ENCODE measurements at regions not wholly inside any gene's neighbourhood (a gene's known extent, or its start where the extent isn't known, plus 50 kb on each side); places are given as distances from the start of the nearest gene placed in this dataset.
A peak's percentile ranks its signal among the peaks of the same experiment; 100 is the strongest.

GRCh38 chr1:69269491-69269890 lies 298.2 kb upstream of the LRRC7 start:
- Histone ChIP-seq H3K9me3 (ENCODE audit: control insufficient read depth in 2 of 3, insufficient read depth in 1 of 3, low read length in 3 of 3) (no peaks in the 10 kb centered on the region), H3K27ac (ENCODE audit: low read depth in 2 of 2, low read length in 2 of 2) (peak overlapping the region in 1 of 2 donors; percentile 69), H3K9ac (ENCODE audit: low read length in 3 of 3) (no peak overlapping the region), H3K4me3 (ENCODE audit: low read length in 3 of 3) (no peak overlapping the region), H3K36me3 (ENCODE audit: control insufficient read depth in 2 of 3, insufficient read depth in 3 of 3, low read length in 3 of 3) (no peaks in the 10 kb centered on the region), H3K4me1 (ENCODE audit: control insufficient read depth in 2 of 3, insufficient read depth in 2 of 3, low read depth in 1 of 3, low read length in 3 of 3) (peaks cover 0 to 25% (median 4%) of the 10 kb centered on the region in 3 donors), H3K27me3 (ENCODE audit: control insufficient read depth, insufficient read depth, low read length) (no peaks in the 10 kb centered on the region)
- FAIRE-seq (no peak), DNase-seq (peak in 2 of 5 donors; percentile 13 to 32)
- no peak for TF ChIP-seq CTCF (IDR thresholded peaks at IDR 0.05; ENCODE audit: borderline replicate concordance, extremely low read depth, insufficient read depth)
- intact Hi-C loops (cut with DNase I): no loop called here

- no peak for TF ChIP-seq CTCF (IDR thresholded peaks at IDR 0.05; ENCODE audit: borderline replicate concordance, extremely low read depth, insufficient read depth)
- H3K4me1 ChIP-seq (ENCODE audit: control insufficient read depth in 2 of 3, insufficient read depth in 2 of 3, low read depth in 1 of 3, low read length in 3 of 3): peaks cover 0 to 21% (median 4%) of the 10 kb centered on the region in 3 donors
- intact Hi-C loops (cut with DNase I): no loop called here
- FAIRE-seq: no peak
- H3K4me3 ChIP-seq (ENCODE audit: low read length in 3 of 3): no peak overlapping the region
- no peak for DNase-seq
- no peaks in the 10 kb centered on the region for H3K27me3 ChIP-seq (ENCODE audit: control insufficient read depth, insufficient read depth, low read length)
- no peak overlapping the region for H3K9ac ChIP-seq (ENCODE audit: low read length in 3 of 3)
- no peak overlapping the region for H3K27ac ChIP-seq (ENCODE audit: low read depth in 2 of 2, low read length in 2 of 2)
- H3K9me3 ChIP-seq (ENCODE audit: control insufficient read depth in 2 of 3, insufficient read depth in 1 of 3, low read length in 3 of 3): no peaks in the 10 kb centered on the region
- H3K36me3 ChIP-seq (ENCODE audit: control insufficient read depth in 2 of 3, insufficient read depth in 3 of 3, low read length in 3 of 3): no peaks in the 10 kb centered on the region
These were observed 296.1 kb upstream of the LRRC7 start for GRCh38 chr1:69271587-69272125.

GRCh38 chr1:69272684-69273083 lies 295.0 kb upstream of the LRRC7 start:
- intact Hi-C loops (cut with DNase I): no loop called here
- Histone ChIP-seq H3K9ac (ENCODE audit: low read length in 3 of 3) (no peak overlapping the region), H3K4me1 (ENCODE audit: control insufficient read depth in 2 of 3, insufficient read depth in 2 of 3, low read depth in 1 of 3, low read length in 3 of 3) (peaks cover 0 to 20% (median 4%) of the 10 kb centered on the region in 3 donors), H3K36me3 (ENCODE audit: control insufficient read depth in 2 of 3, insufficient read depth in 3 of 3, low read length in 3 of 3) (no peaks in the 10 kb centered on the region), H3K27me3 (ENCODE audit: control insufficient read depth, insufficient read depth, low read length) (no peaks in the 10 kb centered on the region), H3K27ac (ENCODE audit: low read depth in 2 of 2, low read length in 2 of 2) (no peak overlapping the region), H3K9me3 (ENCODE audit: control insufficient read depth in 2 of 3, insufficient read depth in 1 of 3, low read length in 3 of 3) (no peaks in the 10 kb centered on the region), H3K4me3 (ENCODE audit: low read length in 3 of 3) (no peak overlapping the region)
- no peak for TF ChIP-seq CTCF (IDR thresholded peaks at IDR 0.05; ENCODE audit: borderline replicate concordance, extremely low read depth, insufficient read depth)
- FAIRE-seq (no peak), DNase-seq (no peak)

- Histone ChIP-seq H3K27ac (ENCODE audit: low read depth in 2 of 2, low read length in 2 of 2) (no peak overlapping the region), H3K9me3 (ENCODE audit: control insufficient read depth in 2 of 3, insufficient read depth in 1 of 3, low read length in 3 of 3) (no peaks in the 10 kb centered on the region), H3K9ac (ENCODE audit: low read length in 3 of 3) (no peak overlapping the region), H3K4me1 (ENCODE audit: control insufficient read depth in 2 of 3, insufficient read depth in 2 of 3, low read depth in 1 of 3, low read length in 3 of 3) (no peaks in the 10 kb centered on the region), H3K4me3 (ENCODE audit: low read length in 3 of 3) (no peak overlapping the region), H3K36me3 (ENCODE audit: control insufficient read depth in 2 of 3, insufficient read depth in 3 of 3, low read length in 3 of 3) (no peaks in the 10 kb centered on the region), H3K27me3 (ENCODE audit: control insufficient read depth, insufficient read depth, low read length) (no peaks in the 10 kb centered on the region)
- TF ChIP-seq CTCF (IDR thresholded peaks at IDR 0.05; ENCODE audit: borderline replicate concordance, extremely low read depth, insufficient read depth): no peak
- no peak for DNase-seq
- FAIRE-seq: no peak
- intact Hi-C loops (cut with DNase I): no loop called here
These were observed 288.8 kb upstream of the LRRC7 start for GRCh38 chr1:69278923-69279322.

Data from kidney (tissue), 13 donors.